Fibroblast of lung (primary cell): ENCODE measurements at regions not wholly inside any gene's neighbourhood (a gene's known extent, or its start where the extent isn't known, plus 50 kb on each side); places are given as distances from the start of the nearest gene placed in this dataset.
A peak's percentile ranks its signal among the peaks of the same experiment; 100 is the strongest.

ENCODE experiments used
- DNase-seq, 2 donors: peaks; one replicate each; pipeline versions ENCODE4 v3.0.0 to v3.0.0-alpha.2; 2010; ENCODE audit warnings: low read depth in 2 of 2
- H2AFZ ChIP-seq: 2 replicates; pipeline ENCODE4 v1.5.1; 2012; ENCODE audit warnings: low read length, control low read depth, inconsistent platforms
- H3K27ac ChIP-seq: 2 replicates; pipeline ENCODE4 v1.5.1; 2011; ENCODE audit warnings: low read length, control low read depth; ENCODE audit not compliant: insufficient read depth
- H3K27me3 ChIP-seq: 2 replicates; pipeline ENCODE4 v1.5.1; 2011; ENCODE audit warnings: mild to moderate bottlenecking, low read length; ENCODE audit not compliant: control insufficient read depth, insufficient read depth
- H3K36me3 ChIP-seq: 2 replicates; pipeline ENCODE4 v1.5.1; 2011; ENCODE audit warnings: low read length; ENCODE audit not compliant: control insufficient read depth, insufficient read depth
- H3K4me1 ChIP-seq: 2 replicates; pipeline ENCODE4 v1.5.1; 2011; ENCODE audit warnings: low read length; ENCODE audit not compliant: control insufficient read depth, insufficient read depth; ENCODE audit errors: extremely low read depth
- H3K4me2 ChIP-seq: 2 replicates; pipeline ENCODE4 v1.5.1; 2011; ENCODE audit warnings: low read length, control low read depth; ENCODE audit not compliant: insufficient read depth; ENCODE audit errors: extremely low read depth
- H3K4me3 ChIP-seq, 4 experiments: fragments of 200-600 bp in 1 of 4; sonication (generic) in 1 of 4; replicated peaks in 1 of 4; 2 replicates each; pipeline ENCODE4 v1.5.1; 2011 to 2016; ENCODE audit warnings: low read length in 4 of 4, low read depth in 3 of 4, mild to moderate bottlenecking in 3 of 4, control low read depth in 2 of 4, inconsistent platforms in 1 of 4, mixed read lengths in 1 of 4; ENCODE audit not compliant: insufficient read depth in 1 of 4; ENCODE audit errors: control extremely low read depth in 1 of 4
- H3K79me2 ChIP-seq: 2 replicates; pipeline ENCODE4 v1.5.1; 2012; ENCODE audit warnings: mild to moderate bottlenecking, low read length, inconsistent platforms; ENCODE audit not compliant: control insufficient read depth, insufficient read depth
- H3K9ac ChIP-seq: 2 replicates; pipeline ENCODE4 v1.5.1; 2011; ENCODE audit warnings: mild to moderate bottlenecking, low read length, control low read depth; ENCODE audit not compliant: insufficient read depth
- H3K9me3 ChIP-seq: 2 replicates; pipeline ENCODE4 v1.5.1; 2012; ENCODE audit warnings: low read depth, low read length; ENCODE audit not compliant: control insufficient read depth, insufficient read depth
- H4K20me1 ChIP-seq: 2 replicates; pipeline ENCODE4 v1.5.1; 2011; ENCODE audit warnings: low read length; ENCODE audit not compliant: control insufficient read depth, insufficient read depth; ENCODE audit errors: extremely low read depth
- EZH2 ChIP-seq: IDR thresholded peaks from 2 replicates; pipeline ENCODE4 v1.5.1; 2012; ENCODE audit warnings: low read length, control low read depth, mild to moderate bottlenecking; ENCODE audit errors: missing control alignments
- TF ChIP-seq, protein P1 (sequence below), 2 donors: IDR thresholded peaks in 1 of 2; conservative IDR thresholded peaks in 1 of 2; 1 replicate in 1 of 2; 2 replicates in 1 of 2; pipeline ENCODE4 v1.5.1; 2011 to 2012; ENCODE audit warnings: low read length in 2 of 2, control low read depth in 1 of 2, inconsistent platforms in 1 of 2, low read depth in 1 of 2, mild to moderate bottlenecking in 1 of 2

DNA sequence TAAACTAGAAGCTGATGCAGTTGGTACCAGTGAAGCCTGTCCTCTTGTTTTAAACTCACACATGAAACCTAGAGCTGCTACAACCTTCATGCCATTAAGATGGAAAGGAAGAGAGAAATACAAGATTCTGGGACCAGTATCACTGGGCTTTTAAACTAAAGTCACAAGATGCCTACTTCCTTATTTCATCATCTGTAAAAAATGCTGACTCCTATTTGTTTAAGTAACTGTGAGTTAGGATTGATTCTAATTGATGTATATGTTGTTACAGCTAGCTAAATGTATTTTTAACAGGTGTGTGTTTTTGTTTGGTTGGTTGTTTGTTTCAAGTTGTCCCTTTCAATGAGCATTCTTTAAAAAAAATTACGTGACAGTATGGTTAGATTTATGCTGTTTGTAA, 833.3 kb upstream of the PRMT6 start:
- H3K27me3 ChIP-seq: no peaks in the 10 kb centered on the region
- DNase-seq: no peak
- H3K4me1 ChIP-seq: no peaks in the 10 kb centered on the region
- H3K4me3 ChIP-seq: no peak overlapping the region
- TF ChIP-seq, protein P1, sequence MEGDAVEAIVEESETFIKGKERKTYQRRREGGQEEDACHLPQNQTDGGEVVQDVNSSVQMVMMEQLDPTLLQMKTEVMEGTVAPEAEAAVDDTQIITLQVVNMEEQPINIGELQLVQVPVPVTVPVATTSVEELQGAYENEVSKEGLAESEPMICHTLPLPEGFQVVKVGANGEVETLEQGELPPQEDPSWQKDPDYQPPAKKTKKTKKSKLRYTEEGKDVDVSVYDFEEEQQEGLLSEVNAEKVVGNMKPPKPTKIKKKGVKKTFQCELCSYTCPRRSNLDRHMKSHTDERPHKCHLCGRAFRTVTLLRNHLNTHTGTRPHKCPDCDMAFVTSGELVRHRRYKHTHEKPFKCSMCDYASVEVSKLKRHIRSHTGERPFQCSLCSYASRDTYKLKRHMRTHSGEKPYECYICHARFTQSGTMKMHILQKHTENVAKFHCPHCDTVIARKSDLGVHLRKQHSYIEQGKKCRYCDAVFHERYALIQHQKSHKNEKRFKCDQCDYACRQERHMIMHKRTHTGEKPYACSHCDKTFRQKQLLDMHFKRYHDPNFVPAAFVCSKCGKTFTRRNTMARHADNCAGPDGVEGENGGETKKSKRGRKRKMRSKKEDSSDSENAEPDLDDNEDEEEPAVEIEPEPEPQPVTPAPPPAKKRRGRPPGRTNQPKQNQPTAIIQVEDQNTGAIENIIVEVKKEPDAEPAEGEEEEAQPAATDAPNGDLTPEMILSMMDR (conservative IDR thresholded peaks at IDR 0.05 in 1 of 2, IDR thresholded peaks at IDR 0.05 in 1 of 2; ENCODE audit: low read depth in 1 of 2, low read length in 2 of 2): no peak
- no peak for TF ChIP-seq EZH2
- H3K79me2 ChIP-seq: no peaks in the 10 kb centered on the region
- no peak overlapping the region for H3K27ac ChIP-seq
- no peak overlapping the region for H3K9ac ChIP-seq
- H2AFZ ChIP-seq: no peak overlapping the region
- H3K9me3 ChIP-seq: no peaks in the 10 kb centered on the region
- no peaks in the 10 kb centered on the region for H3K36me3 ChIP-seq
- no peaks in the 10 kb centered on the region for H4K20me1 ChIP-seq
- H3K4me2 ChIP-seq: no peak overlapping the region

DNA sequence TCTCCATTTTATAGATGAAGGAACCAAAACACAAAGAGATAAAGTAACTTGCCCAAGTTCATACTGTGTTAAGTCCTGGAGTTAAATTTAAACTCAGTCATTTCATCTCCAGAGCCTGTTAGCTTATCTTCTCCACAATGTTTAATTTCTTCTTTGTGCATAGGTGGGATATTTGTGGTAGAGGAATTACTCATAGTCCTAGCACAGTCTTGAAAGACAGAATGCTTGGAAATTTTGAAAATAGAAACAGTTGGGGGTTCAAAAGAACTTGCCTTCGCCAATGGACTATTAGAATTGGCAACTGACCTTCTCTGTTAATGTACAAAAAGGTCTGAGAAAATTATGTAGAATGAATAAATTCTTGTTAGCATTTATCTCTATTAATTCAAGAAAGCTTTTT, 832.0 kb upstream of the PRMT6 start:
- Histone ChIP-seq H3K36me3 (no peaks in the 10 kb centered on the region), H3K9me3 (no peaks in the 10 kb centered on the region), H3K4me3 (no peak overlapping the region), H4K20me1 (no peaks in the 10 kb centered on the region), H2AFZ (no peak overlapping the region), H3K4me2 (no peak overlapping the region), H3K27me3 (no peaks in the 10 kb centered on the region), H3K9ac (no peak overlapping the region), H3K27ac (no peak overlapping the region), H3K79me2 (no peaks in the 10 kb centered on the region), H3K4me1 (no peaks in the 10 kb centered on the region)
- DNase-seq: peak in 1 of 2 donors; percentile 56
- no peak for TF ChIP-seq EZH2
- TF ChIP-seq, protein P1 (conservative IDR thresholded peaks at IDR 0.05 in 1 of 2, IDR thresholded peaks at IDR 0.05 in 1 of 2; ENCODE audit: low read depth in 1 of 2, low read length in 2 of 2): no peak

GRCh38 chr1:106225403-106225802, 831.1 kb upstream of the PRMT6 start:
- Histone ChIP-seq H3K4me1 (no peaks in the 10 kb centered on the region), H3K36me3 (no peaks in the 10 kb centered on the region), H3K9me3 (no peaks in the 10 kb centered on the region), H3K9ac (no peak overlapping the region), H2AFZ (no peak overlapping the region), H3K27me3 (no peaks in the 10 kb centered on the region), H3K4me3 (no peak overlapping the region), H3K4me2 (no peak overlapping the region), H4K20me1 (no peaks in the 10 kb centered on the region), H3K79me2 (no peaks in the 10 kb centered on the region), H3K27ac (no peak overlapping the region)
- TF ChIP-seq EZH2: no peak
- TF ChIP-seq, protein P1 (conservative IDR thresholded peaks at IDR 0.05 in 1 of 2, IDR thresholded peaks at IDR 0.05 in 1 of 2; ENCODE audit: low read depth in 1 of 2, low read length in 2 of 2): no peak
- peak in 1 of 2 donors; percentile 19 for DNase-seq
